ENCODE measurements at regions not wholly inside any gene's neighbourhood (a gene's known extent, or its start where the extent isn't known, plus 50 kb on each side); places are given as distances from the start of the nearest gene placed in this dataset.

GRCh38 chr4:183563874-183564273 lies 59.0 kb downstream of the ING2 start:
- DNase-seq: no peak

- peak; percentile 12 for DNase-seq
Measured at GRCh38 chr4:183571350-183571941, 66.6 kb downstream of the ING2 start.

- no peak for DNase-seq
Measured at GRCh38 chr4:183576701-183577404, 72.0 kb downstream of the ING2 start.

GRCh38 chr4:183580370-183580769 lies 75.5 kb downstream of the ING2 start:
- DNase-seq: no peak

- DNase-seq: no peak
Measured at GRCh38 chr4:183580849-183581248, 76.0 kb downstream of the ING2 start.

- DNase-seq: no peak
Measured at GRCh38 chr4:183586824-183587223, 72.2 kb downstream of the RWDD4 start.

- DNase-seq: peak; percentile 40
Measured at GRCh38 chr4:183588169-183588675, 70.8 kb downstream of the RWDD4 start.

GRCh38 chr4:183588691-183589090 lies 70.3 kb downstream of the RWDD4 start:
- DNase-seq: no peak

- no peak for DNase-seq
Measured at GRCh38 chr4:183589461-183590099, 69.4 kb downstream of the RWDD4 start.

Data from MV-4-11 (cell line).